GM12873 (cell line): ENCODE measurements at regions not wholly inside any gene's neighbourhood (a gene's known extent, or its start where the extent isn't known, plus 50 kb on each side); places are given as distances from the start of the nearest gene placed in this dataset.

Experiments
- CTCF ChIP-seq: IDR thresholded peaks from 2 replicates; pipeline ENCODE4 v1.5.1; 2012; ENCODE audit warnings: low read depth, mild to moderate bottlenecking, moderate library complexity, low read length, control low read depth; ENCODE audit not compliant: insufficient read depth; ENCODE audit errors: missing control alignments

- no peak for TF ChIP-seq CTCF
Observed at GRCh38 chr4:22045051-22045630, 96.6 kb upstream of the KCNIP4 start.

DNA sequence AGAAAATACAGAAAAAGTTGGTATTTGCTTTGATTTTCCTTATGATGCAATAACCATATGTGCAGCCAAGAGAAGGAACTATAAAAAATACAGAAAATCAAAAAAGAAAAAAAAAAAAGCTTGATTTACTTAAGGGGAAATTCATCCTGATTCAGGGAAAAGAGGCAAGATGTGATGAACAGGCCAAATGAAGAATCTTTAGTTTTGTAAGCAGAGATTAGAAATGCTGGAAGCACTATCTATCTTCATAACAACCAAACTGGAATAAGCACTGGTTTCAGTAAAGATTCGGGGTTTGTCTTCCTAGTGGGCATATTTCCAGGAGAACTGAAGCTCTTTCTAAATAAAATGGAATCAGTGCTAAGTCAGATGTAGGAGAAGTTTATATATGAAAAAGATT lies 82.9 kb upstream of the KCNIP4 start:
- TF ChIP-seq CTCF = no peak

DNA sequence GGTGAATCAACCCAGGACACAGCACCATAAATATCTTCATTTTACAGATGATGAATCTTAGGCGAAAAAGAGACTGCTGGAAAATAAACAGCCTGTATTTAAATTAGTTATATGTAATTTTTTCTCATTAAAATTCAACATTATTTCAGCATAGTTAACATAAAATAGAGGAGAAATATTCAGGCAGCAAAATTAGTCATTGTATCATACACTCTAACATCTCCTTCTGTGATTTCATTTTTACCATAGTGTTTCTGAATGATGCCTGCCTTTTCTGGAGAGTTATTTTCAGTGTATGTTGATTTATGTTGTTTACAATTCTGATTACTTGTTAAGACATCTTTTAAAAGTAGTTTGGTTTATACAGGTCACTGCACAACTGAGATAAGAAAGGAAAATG lies 82.3 kb upstream of the KCNIP4 start:
- no peak for TF ChIP-seq CTCF

DNA sequence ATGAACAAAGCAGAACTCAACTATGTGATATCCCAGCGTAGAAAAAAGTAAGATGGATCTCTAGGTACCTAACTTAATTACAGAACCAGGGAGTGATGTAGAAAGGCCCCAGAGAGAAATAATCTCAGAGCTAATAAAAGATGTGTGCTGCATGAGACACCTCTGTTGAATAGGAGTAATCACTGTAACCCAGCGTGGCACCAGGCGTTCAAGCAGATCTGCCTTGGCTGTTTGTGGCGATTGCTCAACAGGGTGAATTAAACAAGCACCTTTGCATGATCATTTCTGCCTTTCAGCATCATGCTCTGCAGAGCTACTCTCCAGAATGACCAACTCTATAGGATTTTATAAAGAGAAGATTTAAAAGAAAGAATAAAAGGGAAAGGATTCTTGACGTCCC lies 81.7 kb upstream of the KCNIP4 start:
- no peak for TF ChIP-seq CTCF

DNA sequence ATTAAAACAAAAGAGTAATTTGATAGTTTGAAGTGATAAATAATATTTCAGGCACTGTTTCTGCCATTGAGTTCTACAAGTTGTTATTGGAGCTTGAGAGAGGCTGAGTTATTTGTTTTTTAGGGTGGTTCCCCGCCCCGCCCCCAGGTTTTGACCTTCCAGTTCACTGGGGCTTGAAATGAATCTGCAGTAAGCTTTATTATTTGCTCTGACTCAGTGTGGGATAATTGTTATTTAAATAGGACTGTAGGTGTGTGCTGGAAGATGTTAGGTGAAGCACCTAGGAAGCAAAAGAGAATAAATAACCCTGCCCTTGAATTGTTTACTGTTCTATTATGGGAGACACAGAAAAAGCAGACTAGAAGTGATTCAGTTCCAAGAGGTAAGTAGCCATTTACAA lies 81.2 kb upstream of the KCNIP4 start:
- no peak for TF ChIP-seq CTCF

GRCh38 chr4:22021106-22021505 lies 72.5 kb upstream of the KCNIP4 start:
- TF ChIP-seq CTCF = no peak

GRCh38 chr4:22020129-22020528 lies 71.6 kb upstream of the KCNIP4 start:
- TF ChIP-seq CTCF = no peak

DNA sequence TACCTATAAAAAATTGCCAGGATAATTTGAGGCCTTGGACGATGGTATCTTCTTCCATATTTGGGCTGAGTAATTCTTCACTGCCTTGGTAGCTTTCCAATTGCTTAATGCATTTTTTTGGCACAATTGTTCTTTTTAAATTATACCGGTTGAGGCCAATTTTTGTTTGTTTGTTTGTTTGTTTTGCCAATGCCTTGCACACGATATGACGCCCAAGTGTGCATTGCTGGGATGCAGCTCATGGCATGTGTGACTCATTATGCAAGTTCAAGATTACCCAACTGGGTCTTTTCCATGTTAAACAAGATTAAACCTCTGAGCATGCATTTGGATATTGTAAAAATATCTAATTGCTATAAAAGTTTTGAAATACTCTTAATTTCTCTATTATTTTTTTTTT lies 71.1 kb upstream of the KCNIP4 start:
- TF ChIP-seq CTCF = no peak
